Astrocyte (in vitro differentiated cells and primary cell): ENCODE measurements at regions not wholly inside any gene's neighbourhood (a gene's known extent, or its start where the extent isn't known, plus 50 kb on each side); places are given as distances from the start of the nearest gene placed in this dataset.

Experiments used
- DNase-seq: peaks from one replicate; pipeline ENCODE4 v3.0.0-alpha.2; 2010; ENCODE audit warnings: low read depth
- FAIRE-seq: peaks from 2 replicates; lab custom pipeline; 2011; peaks lifted over from hg19 to GRCh38; lab: Jason Lieb, UNC
- H2AFZ ChIP-seq: 2 replicates; pipeline ENCODE4 v1.6.0; 2012; ENCODE audit warnings: low read depth, low read length, inconsistent platforms
- H3K27ac ChIP-seq: 2 replicates; pipeline ENCODE4 v1.5.1; 2011; ENCODE audit warnings: low read depth, low read length, inconsistent platforms
- H3K27me3 ChIP-seq: 2 replicates; pipeline ENCODE4 v1.6.0; 2011; ENCODE audit warnings: low read length, inconsistent platforms; ENCODE audit not compliant: insufficient read depth
- H3K36me3 ChIP-seq: 2 replicates; pipeline ENCODE4 v1.5.1; 2011; ENCODE audit warnings: low read length, inconsistent platforms; ENCODE audit not compliant: insufficient read depth
- H3K4me1 ChIP-seq: 2 replicates; pipeline ENCODE4 v1.5.1; 2011; ENCODE audit warnings: low read length, inconsistent platforms; ENCODE audit not compliant: insufficient read depth
- H3K4me2 ChIP-seq: 2 replicates; pipeline ENCODE4 v1.6.0; 2012; ENCODE audit warnings: low read length, inconsistent platforms
- H3K4me3 ChIP-seq: 2 replicates; pipeline ENCODE4 v1.5.1; 2011; ENCODE audit warnings: low read depth, mild to moderate bottlenecking, low read length, inconsistent platforms; ENCODE audit not compliant: insufficient read depth
- H3K79me2 ChIP-seq: 2 replicates; pipeline ENCODE4 v1.6.0; 2012; ENCODE audit warnings: mild to moderate bottlenecking, low read length, inconsistent platforms; ENCODE audit not compliant: insufficient read depth
- H3K9ac ChIP-seq: 2 replicates; pipeline ENCODE4 v1.6.0; 2012; ENCODE audit warnings: mild to moderate bottlenecking, low read length, inconsistent platforms
- H3K9me3 ChIP-seq: 2 replicates; pipeline ENCODE4 v1.5.1; 2012; ENCODE audit warnings: low read depth, mild to moderate bottlenecking, low read length, inconsistent platforms; ENCODE audit not compliant: insufficient read depth
- H4K20me1 ChIP-seq: 2 replicates; pipeline ENCODE4 v1.6.0; 2012; ENCODE audit warnings: low read length, inconsistent platforms; ENCODE audit not compliant: insufficient read depth
- H3K27ac Mint-ChIP-seq: one replicate; pipeline ENCODE4 v1.8.0; 2021; ENCODE audit warnings: mild to moderate bottlenecking, mixed read lengths; ENCODE audit not compliant: unreplicated experiment
- H3K27me3 Mint-ChIP-seq: one replicate; pipeline ENCODE4 v1.8.0; 2021; ENCODE audit warnings: low read depth, mixed read lengths; ENCODE audit not compliant: unreplicated experiment
- H3K36me3 Mint-ChIP-seq: one replicate; pipeline ENCODE4 v1.8.0; 2021; ENCODE audit warnings: low read depth, mixed read lengths; ENCODE audit not compliant: unreplicated experiment
- H3K4me1 Mint-ChIP-seq: one replicate; pipeline ENCODE4 v1.8.0; 2021; ENCODE audit warnings: low read depth, mixed read lengths; ENCODE audit not compliant: unreplicated experiment
- H3K4me3 Mint-ChIP-seq: one replicate; pipeline ENCODE4 v1.8.0; 2021; ENCODE audit warnings: mild to moderate bottlenecking, moderate library complexity, mixed read lengths; ENCODE audit not compliant: unreplicated experiment
- H3K9me3 Mint-ChIP-seq: one replicate; pipeline ENCODE4 v1.8.0; 2021; ENCODE audit warnings: mild to moderate bottlenecking, mixed read lengths; ENCODE audit not compliant: unreplicated experiment
- CTCF ChIP-seq: IDR thresholded peaks from 2 replicates; pipeline ENCODE4 v1.5.1; 2011; ENCODE audit warnings: low read depth, mild to moderate bottlenecking, inconsistent platforms, low read length, moderate library complexity; ENCODE audit not compliant: insufficient read depth
- EZH2 ChIP-seq: IDR thresholded peaks from 2 replicates; pipeline ENCODE4 v1.6.1; 2012; ENCODE audit warnings: mild to moderate bottlenecking, low read length, inconsistent platforms; ENCODE audit not compliant: insufficient read depth

DNA sequence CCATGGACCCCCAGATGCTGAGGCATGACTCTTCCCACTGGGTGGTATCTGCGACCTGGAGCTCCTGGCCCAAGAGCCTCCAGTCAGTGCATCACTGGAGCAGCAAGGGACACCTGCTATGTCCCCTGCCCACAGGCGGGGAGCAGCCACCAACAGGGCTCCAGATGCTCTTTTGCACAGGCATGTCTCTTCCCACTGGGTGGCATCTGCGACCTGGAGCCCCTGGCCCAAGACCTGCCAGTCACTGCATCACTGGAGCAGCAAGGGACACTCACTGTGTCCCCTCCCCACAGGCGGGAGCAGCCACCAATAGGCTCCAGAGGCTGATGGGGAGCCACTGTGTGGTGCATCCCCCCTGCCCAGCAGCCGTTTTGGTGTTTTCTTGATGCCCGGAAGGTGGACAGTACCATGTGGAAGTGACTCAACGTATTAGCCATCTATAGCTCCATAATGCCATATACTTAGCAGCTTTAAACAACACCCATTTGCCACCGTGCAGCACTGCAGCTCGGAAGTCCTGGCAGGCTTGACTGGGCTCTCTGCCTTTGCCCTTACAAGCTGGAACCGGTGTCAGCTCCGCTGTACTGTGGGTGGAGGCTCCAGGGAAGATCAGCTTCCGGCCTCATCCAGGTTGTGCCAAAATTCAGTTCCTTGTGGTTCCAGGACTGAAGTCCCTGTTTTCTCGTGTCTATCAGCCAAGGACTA lies 124.9 kb upstream of the CST7 start:
- FAIRE-seq (no peak), DNase-seq (no peak)
- Histone ChIP-seq H3K9me3 (no peaks in the 10 kb centered on the region), H4K20me1 (no peaks in the 10 kb centered on the region), H3K4me3 (no peak overlapping the region), H3K4me1 (no peaks in the 10 kb centered on the region), H2AFZ (no peak overlapping the region), H3K27ac (no peak overlapping the region), H3K79me2 (no peaks in the 10 kb centered on the region), H3K4me2 (no peak overlapping the region), H3K27me3 (peaks cover 2% of the 10 kb centered on the region), H3K36me3 (no peaks in the 10 kb centered on the region), H3K9ac (no peak overlapping the region)
- Mint-ChIP-seq H3K4me3 (no peak overlapping the region), H3K27ac (no peak overlapping the region), H3K36me3 (no peaks in the 10 kb centered on the region), H3K9me3 (peaks cover 2% of the 10 kb centered on the region), H3K27me3 (peaks cover 28% of the 10 kb centered on the region), H3K4me1 (no peaks in the 10 kb centered on the region)
- TF ChIP-seq CTCF (no peak), EZH2 (no peak)

GRCh38 chr20:24825591-24825990 lies 123.5 kb upstream of the CST7 start:
- Histone ChIP-seq H3K79me2 (no peaks in the 10 kb centered on the region), H4K20me1 (no peaks in the 10 kb centered on the region), H3K4me3 (no peak overlapping the region), H3K4me2 (no peak overlapping the region), H3K9me3 (no peaks in the 10 kb centered on the region), H3K9ac (no peak overlapping the region), H3K27me3 (peaks cover 2% of the 10 kb centered on the region), H2AFZ (no peak overlapping the region), H3K27ac (no peak overlapping the region), H3K4me1 (no peaks in the 10 kb centered on the region), H3K36me3 (no peaks in the 10 kb centered on the region)
- Mint-ChIP-seq H3K4me3 (no peak overlapping the region), H3K9me3 (peaks cover 2% of the 10 kb centered on the region), H3K27ac (no peak overlapping the region), H3K27me3 (peaks cover 24% of the 10 kb centered on the region), H3K4me1 (no peaks in the 10 kb centered on the region), H3K36me3 (no peaks in the 10 kb centered on the region)
- TF ChIP-seq CTCF (no peak), EZH2 (no peak)
- FAIRE-seq (no peak), DNase-seq (no peak)

DNA sequence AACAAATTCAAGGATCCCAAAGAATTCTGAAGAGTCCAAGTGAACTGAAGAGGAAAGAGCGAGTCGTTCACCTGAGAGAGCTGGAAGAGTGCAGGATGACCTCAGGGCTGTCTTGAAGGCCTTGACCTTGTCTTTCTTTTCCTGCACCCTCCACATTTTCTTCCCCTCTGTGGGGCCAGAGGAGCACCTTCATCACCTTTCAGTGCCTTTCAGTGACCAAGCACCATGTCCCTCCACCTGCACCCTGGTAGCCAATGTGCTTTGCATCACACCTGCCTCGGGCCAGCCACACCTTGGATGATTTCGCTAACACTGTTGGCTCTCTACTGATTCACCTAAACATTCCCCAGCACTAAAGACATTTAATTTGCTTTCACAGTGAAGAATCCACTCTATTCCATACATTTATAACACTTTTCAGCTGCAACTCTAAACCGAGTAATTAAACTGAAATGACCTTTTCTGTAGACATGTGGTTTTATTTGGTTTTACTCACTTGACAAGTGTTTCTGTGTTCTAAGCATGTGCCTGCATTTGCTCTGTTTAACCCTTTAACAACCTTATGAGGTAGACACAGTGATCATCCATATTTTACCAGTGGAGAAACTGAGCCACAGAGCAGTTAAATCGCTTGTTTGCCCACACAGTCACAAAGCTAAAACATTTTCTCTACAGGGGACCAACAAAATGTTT lies 121.3 kb upstream of the CST7 start:
- Histone ChIP-seq H3K4me1 (no peaks in the 10 kb centered on the region), H3K27ac (no peak overlapping the region), H2AFZ (no peak overlapping the region), H3K79me2 (no peaks in the 10 kb centered on the region), H3K9ac (no peak overlapping the region), H3K27me3 (peaks cover 2% of the 10 kb centered on the region), H3K4me3 (no peak overlapping the region), H4K20me1 (no peaks in the 10 kb centered on the region), H3K4me2 (no peak overlapping the region), H3K9me3 (no peaks in the 10 kb centered on the region), H3K36me3 (no peaks in the 10 kb centered on the region)
- DNase-seq: no peak
- Mint-ChIP-seq H3K36me3 (no peaks in the 10 kb centered on the region), H3K9me3 (peaks cover 6% of the 10 kb centered on the region), H3K4me3 (no peak overlapping the region), H3K4me1 (no peaks in the 10 kb centered on the region), H3K27ac (no peak overlapping the region), H3K27me3 (peaks cover 27% of the 10 kb centered on the region)
- no peak for TF ChIP-seq EZH2
- TF ChIP-seq CTCF: no peak
- FAIRE-seq: no peak
